Peyer's patch (tissue), 4 donors: ENCODE measurements at regions not wholly inside any gene's neighbourhood (a gene's known extent, or its start where the extent isn't known, plus 50 kb on each side); places are given as distances from the start of the nearest gene placed in this dataset.
"Not testable (repeated sequence)": the region's sequence is repeated elsewhere in the genome, so short reads cannot be mapped to it uniquely, and the experiment has no call there.

Experiments
- POLR2A ChIP-seq, 2 donors: fragments of 450-650 bp; IDR thresholded peaks; one replicate each; pipeline ENCODE4 v1.5.1; 2017; ENCODE audit warnings: antibody characterized with exemption in 2 of 2, mild to moderate bottlenecking in 2 of 2, moderate library complexity in 2 of 2
- TF ChIP-seq, protein P1 (sequence below), 6 experiments: fragments of 450-650 bp in 4 of 6; fragments of 200-600 bp in 2 of 6; sonication (generic) in 1 of 6; IDR thresholded peaks; one replicate each; pipeline ENCODE4 v1.5.1; 2017 to 2019; ENCODE audit warnings: antibody characterized with exemption in 6 of 6, mild to moderate bottlenecking in 3 of 6, moderate library complexity in 1 of 6

DNA sequence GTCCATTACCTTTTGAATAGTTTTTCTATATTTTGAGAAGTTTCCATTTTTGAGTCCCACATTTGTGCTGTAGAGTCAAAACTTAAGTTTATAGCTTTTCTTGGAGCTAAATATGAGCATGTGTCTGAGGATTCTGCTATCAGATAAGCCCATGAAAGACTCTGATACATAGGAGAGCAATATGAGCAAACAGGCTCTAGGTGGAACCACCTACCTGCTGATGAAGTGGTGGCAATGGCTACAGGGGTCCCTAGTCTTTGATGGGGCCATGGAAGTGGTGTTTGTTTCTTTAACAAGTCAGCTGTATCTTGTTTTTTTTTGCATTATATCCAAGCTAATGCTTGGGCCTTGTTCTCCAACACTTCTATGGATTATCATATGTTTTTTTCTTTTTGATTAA lies 1646.8 kb downstream of the KHDRBS2 start:
- TF ChIP-seq, protein P1, sequence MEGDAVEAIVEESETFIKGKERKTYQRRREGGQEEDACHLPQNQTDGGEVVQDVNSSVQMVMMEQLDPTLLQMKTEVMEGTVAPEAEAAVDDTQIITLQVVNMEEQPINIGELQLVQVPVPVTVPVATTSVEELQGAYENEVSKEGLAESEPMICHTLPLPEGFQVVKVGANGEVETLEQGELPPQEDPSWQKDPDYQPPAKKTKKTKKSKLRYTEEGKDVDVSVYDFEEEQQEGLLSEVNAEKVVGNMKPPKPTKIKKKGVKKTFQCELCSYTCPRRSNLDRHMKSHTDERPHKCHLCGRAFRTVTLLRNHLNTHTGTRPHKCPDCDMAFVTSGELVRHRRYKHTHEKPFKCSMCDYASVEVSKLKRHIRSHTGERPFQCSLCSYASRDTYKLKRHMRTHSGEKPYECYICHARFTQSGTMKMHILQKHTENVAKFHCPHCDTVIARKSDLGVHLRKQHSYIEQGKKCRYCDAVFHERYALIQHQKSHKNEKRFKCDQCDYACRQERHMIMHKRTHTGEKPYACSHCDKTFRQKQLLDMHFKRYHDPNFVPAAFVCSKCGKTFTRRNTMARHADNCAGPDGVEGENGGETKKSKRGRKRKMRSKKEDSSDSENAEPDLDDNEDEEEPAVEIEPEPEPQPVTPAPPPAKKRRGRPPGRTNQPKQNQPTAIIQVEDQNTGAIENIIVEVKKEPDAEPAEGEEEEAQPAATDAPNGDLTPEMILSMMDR (IDR thresholded peaks at IDR 0.05) = not testable (repeated sequence)
- not testable (repeated sequence) for TF ChIP-seq POLR2A (IDR thresholded peaks at IDR 0.05)
